Kidney epithelial cell (primary cell): ENCODE measurements at regions not wholly inside any gene's neighbourhood (a gene's known extent, or its start where the extent isn't known, plus 50 kb on each side); places are given as distances from the start of the nearest gene placed in this dataset.
"Not testable (repeated sequence)": the region's sequence is repeated elsewhere in the genome, so short reads cannot be mapped to it uniquely, and the experiment has no call there.

Experiments
- DNase-seq: peaks from one replicate; pipeline ENCODE4 v3.0.0-alpha.2; 2010; ENCODE audit warnings: low read depth
- H3K27me3 ChIP-seq: 2 replicates; pipeline ENCODE4 v1.6.0; 2011; ENCODE audit warnings: low read length; ENCODE audit not compliant: control insufficient read depth, insufficient read depth
- H3K36me3 ChIP-seq: 2 replicates; pipeline ENCODE4 v1.5.1; 2011; ENCODE audit warnings: low read length; ENCODE audit not compliant: control insufficient read depth, insufficient read depth
- H3K4me3 ChIP-seq: 2 replicates; pipeline ENCODE4 v1.5.1; 2011; ENCODE audit warnings: low read depth, mild to moderate bottlenecking, control low read depth, low read length
- CTCF ChIP-seq: IDR thresholded peaks from 2 replicates; pipeline ENCODE4 v1.5.1; 2011; ENCODE audit warnings: mild to moderate bottlenecking, moderate library complexity, low read length, control low read depth, inconsistent platforms; ENCODE audit not compliant: insufficient read depth, poor library complexity, severe bottlenecking

DNA sequence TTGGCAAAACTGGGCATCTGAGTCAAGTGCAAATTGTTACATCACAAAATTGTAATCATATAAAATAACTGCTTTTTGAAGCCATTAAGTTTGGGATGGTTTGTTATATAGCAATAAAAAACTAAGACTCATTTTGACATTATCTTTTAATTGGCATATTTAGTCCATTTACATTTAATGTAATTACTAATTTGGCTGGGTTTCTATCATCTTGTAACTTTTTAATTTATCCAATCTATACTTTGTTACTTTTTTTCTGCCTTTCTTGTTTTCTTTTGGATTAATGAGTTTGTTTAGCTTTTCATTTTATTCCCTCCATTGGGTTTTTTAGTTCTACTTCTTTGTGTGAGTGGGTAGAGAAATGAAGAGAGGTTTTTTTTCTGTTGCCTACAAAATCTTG lies 76.3 kb downstream of the DRAM2 start:
- H3K36me3 ChIP-seq, result no peaks in the 10 kb centered on the region
- H3K4me3 ChIP-seq, result no peak overlapping the region
- no peaks in the 10 kb centered on the region for H3K27me3 ChIP-seq
- DNase-seq, result no peak
- no peak for TF ChIP-seq CTCF

DNA sequence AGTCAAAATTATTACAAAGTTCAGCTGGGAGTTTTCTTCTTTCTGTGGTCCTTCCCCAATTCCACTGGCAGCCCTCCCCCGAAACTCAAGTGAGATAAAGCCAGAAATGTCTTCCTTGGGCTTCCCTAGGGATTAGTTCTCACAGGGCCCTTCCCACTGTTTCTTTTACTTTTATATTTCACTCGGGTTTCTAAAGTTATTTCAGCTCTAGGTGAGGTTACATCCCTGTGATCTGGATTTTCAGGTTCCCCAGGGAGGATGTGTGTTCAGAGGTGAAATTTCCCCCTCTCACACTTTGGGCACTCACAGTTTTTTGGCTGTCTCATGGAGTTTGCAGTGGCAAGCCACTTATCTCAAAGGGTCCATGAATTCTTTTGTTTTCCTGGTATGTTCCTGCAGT lies 77.3 kb downstream of the DRAM2 start:
- Histone ChIP-seq H3K4me3 (no peak overlapping the region), H3K36me3 (no peaks in the 10 kb centered on the region), H3K27me3 (no peaks in the 10 kb centered on the region)
- TF ChIP-seq CTCF, result no peak
- DNase-seq, result no peak

GRCh38 chr1:111062081-111062480 lies 77.8 kb downstream of the DRAM2 start:
- no peak for TF ChIP-seq CTCF
- Histone ChIP-seq H3K4me3 (no peak overlapping the region), H3K36me3 (no peaks in the 10 kb centered on the region), H3K27me3 (no peaks in the 10 kb centered on the region)
- DNase-seq, result no peak

DNA sequence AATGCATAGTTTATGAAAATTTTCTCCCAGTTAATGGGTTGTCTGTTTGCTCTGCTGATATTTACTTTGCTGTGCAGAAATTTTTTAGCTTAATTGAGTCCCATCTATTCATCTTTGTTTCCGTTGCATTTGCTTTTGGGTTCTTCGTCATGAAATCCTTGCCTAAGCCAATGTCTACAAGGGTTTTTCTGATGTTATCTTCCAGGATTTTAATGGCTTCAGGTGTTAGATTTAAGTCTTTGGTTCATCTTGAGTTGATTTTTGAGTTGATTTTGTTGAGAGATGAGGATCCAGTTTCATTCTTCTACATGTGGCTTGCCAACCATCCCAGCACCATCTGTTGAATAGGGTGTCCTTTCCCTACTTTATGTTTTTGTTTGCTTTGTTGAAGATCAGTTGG lies 85.2 kb downstream of the DRAM2 start:
- no peaks in the 10 kb centered on the region for H3K27me3 ChIP-seq
- TF ChIP-seq CTCF, result no peak
- DNase-seq, result no peak
- no peaks in the 10 kb centered on the region for H3K36me3 ChIP-seq
- H3K4me3 ChIP-seq, result no peak overlapping the region

DNA sequence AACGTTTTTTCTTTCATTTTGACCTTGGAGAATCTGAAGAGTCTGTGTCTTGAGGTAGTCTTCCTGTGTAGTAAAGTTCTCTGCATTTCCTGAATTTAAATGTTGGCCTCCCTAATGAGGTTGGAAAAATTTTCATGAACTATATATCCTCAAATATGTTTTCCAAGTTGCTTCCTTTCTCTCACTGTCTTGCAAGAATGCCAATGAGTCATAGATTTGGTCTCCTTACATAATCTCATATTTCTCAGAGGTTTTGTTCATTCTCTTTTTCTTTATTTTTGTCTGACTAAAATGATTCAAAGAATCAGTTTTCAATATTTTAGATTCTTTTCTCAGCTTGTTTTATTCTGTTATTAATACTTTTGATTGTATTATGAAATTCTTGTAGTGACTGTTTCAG lies 87.6 kb downstream of the DRAM2 start:
- Histone ChIP-seq H3K4me3 (no peak overlapping the region), H3K36me3 (no peaks in the 10 kb centered on the region), H3K27me3 (no peaks in the 10 kb centered on the region)
- TF ChIP-seq CTCF, result no peak
- DNase-seq, result no peak

GRCh38 chr1:111048253-111048652 lies 84.5 kb upstream of the LRIF1 start:
- not testable (repeated sequence) for H3K36me3 ChIP-seq, H3K27me3 ChIP-seq, DNase-seq, H3K4me3 ChIP-seq
